Muscle of back (tissue), 3 donors: ENCODE measurements at regions not wholly inside any gene's neighbourhood (a gene's known extent, or its start where the extent isn't known, plus 50 kb on each side); places are given as distances from the start of the nearest gene placed in this dataset.

Experiments
- DNase-seq, 3 donors: peaks; one replicate each; pipeline versions ENCODE4 v3.0.0 to v3.0.0-alpha.2; 2013

- DNase-seq = peak; percentile 17 to 65 (median 32)
Observed at GRCh38 chr7:42617806-42618457, 293.9 kb downstream of the C7orf25 start.

DNA sequence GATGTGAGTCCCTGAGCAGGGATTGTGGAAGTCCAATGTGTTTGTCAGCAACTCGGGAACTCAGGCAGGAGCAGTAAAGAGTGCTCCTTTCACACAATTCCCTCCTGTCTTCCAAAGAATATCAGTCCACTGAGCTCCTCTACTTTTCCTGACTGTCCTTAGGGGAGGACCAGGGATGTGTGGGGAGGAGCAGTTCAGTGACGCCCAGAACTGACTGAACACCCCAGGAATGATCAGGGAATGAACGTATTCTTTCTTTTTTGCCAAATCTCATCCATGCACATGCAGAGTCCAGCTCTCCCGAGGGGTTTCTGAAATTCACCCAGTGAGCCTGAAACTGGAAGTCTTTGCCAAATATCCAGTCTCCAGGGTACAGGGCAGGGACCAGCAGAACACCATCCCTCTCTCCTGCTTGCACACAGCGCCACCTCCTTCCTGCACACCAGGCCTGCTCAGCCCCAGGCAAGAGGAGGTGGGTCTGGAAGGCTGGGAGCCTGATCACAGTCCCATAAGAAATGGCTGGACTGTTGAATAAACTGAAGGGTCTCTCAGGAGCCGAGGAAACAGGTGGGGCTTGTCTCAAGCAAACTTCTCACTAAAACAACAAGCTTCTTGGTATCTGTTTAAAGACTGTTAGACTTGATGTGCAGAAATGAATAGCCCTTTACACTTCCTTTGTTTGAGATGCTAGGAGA lies 294.7 kb downstream of the C7orf25 start:
- peak in 1 of 3 donors; percentile 50 for DNase-seq

- DNase-seq = no peak
Observed at GRCh38 chr7:42614636-42615035, 297.2 kb downstream of the C7orf25 start.

DNA sequence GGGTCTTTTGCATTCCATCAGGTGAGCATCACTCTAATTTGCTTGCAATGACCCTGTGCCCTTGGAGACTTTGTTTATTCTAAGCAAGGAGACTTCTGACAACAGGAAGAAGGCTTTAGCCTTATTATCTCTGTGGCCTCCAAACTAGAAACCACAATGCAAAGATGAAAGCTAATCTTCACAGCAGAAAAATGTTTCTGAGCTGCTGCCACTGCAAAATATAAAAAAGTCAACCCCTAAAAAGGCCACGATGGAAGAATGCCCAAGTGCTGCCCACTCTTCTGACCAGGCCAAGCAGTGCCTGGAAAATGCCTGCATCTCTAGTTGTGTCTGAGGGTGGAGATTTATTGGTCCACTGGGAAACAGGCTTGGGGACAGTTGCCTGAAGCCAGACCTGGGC lies 299.9 kb downstream of the C7orf25 start:
- DNase-seq = no peak

DNA sequence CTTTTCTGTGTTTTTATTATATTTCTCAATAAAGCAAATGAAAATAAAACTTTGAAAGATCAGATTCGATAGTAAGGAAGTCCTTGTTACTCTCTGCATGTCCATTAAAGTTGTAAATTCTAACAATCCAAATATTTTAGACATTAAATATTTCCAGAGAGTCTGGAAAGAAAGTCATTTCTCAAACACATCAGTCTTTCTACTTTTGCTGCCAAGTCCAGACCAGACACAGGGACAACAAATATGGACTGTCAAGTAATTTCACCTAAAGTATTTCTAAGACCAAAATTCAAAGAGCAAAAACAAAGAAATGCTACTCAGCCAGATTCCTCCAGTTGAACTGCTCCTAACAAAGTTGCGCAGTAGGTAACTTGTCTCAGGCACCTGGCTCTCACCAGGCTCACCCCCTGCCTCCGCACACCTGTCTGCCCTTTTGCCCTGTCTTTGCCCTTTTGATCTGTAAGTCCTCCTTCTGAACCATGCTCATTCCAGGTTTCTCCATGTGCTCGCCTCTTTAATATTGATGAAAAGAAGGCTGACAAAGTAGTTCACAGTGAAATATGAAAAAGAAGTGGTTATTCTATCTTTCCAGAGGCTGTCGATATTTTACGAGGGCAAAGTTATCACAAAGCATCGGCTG lies 300.5 kb downstream of the C7orf25 start:
- no peak for DNase-seq

- peak in 2 of 3 donors; percentile 23 to 66 for DNase-seq
Observed at GRCh38 chr7:42606193-42606905, 305.5 kb downstream of the C7orf25 start.

GRCh38 chr7:42605406-42606192 lies 306.3 kb downstream of the C7orf25 start:
- DNase-seq = peak; percentile 47 to 84 (median 48)

DNA sequence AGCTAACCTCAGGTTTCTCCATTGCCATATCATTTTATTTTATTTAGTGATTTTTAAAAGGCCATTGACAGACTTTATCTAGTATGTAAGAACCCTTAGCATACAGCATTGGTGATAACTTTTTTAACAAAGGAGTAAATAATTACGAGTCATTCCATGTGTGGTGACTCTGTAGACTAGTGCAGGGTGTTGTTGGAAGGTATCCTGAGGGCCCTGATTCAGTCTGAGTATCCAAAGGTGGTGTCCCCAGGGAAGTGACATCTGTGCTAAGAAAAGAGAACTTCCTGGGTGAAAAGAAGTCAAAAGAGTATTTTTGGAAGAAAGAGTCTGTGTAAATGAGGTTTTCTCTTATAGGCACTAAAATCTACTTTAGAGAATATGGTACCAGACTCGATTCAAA lies 308.4 kb downstream of the C7orf25 start:
- no peak for DNase-seq

GRCh38 chr7:42597300-42597699 lies 314.6 kb downstream of the C7orf25 start:
- DNase-seq = no peak

DNA sequence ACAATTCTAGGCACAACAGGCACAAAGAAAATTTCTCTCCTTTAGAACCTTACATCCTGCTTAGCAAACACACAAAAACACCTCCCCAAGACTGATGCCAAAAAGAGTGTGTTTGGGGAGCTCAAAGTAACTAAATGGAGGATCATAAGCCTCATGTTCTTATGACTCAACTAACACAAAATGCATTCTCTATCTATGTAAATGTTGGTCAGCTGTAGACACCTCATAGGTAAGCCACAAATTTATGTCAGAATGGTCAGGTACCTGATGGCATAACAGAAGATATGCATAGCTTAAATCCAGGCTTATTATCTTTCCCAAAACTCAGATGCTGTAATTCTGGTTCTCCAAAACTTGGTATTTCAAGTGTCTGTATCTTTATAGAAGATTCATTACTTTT lies 315.1 kb downstream of the C7orf25 start:
- DNase-seq = no peak

DNA sequence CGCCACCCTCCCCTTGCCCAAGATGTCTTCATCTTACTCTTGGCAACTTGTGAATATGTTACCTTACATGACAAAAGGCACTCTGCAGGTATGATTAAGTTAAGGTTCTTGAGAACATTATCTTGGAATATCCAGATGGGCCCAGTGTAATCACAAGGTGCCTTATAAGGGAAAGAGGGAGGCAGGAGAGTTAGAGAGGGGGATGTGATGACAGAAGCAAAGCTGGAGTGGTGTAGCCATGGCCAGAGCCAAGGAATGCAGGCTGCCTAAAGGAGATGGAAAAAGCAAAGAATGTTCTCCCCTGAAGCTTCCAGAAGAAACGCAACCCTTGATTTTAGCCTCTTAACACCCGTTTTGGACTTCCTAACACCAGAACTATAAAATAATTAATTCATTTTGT lies 318.0 kb downstream of the C7orf25 start:
- DNase-seq = no peak

DNA sequence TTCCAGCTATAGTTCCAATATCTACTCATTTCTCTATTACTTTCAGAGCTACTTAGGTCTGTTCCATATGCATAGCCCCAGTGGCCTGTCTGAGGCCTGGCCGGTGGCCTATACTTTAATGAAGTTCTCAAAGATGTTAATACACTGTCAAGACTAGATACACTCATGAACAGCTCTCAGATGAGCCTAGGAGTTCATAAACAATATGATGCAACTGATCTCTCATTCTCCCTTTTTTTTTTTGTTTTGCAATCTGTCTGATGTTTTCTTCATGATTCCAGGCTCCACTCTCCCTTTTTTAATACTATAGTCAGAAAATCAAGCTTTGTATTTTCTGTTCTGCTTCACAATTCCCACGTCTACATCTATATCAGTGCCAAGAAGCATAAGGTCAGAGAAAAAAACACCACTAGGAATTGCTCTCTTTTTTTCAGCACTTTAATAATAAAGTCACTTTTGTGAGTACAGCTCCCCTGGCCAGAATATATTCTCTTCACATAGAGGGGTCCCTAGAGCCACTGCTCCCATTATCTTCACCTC lies 321.0 kb downstream of the C7orf25 start:
- peak; percentile 28 to 67 (median 40) for DNase-seq

- DNase-seq = no peak
Observed at GRCh38 chr7:42588876-42589275, 323.0 kb downstream of the C7orf25 start.

GRCh38 chr7:42587806-42588205 lies 324.1 kb downstream of the C7orf25 start:
- no peak for DNase-seq

DNA sequence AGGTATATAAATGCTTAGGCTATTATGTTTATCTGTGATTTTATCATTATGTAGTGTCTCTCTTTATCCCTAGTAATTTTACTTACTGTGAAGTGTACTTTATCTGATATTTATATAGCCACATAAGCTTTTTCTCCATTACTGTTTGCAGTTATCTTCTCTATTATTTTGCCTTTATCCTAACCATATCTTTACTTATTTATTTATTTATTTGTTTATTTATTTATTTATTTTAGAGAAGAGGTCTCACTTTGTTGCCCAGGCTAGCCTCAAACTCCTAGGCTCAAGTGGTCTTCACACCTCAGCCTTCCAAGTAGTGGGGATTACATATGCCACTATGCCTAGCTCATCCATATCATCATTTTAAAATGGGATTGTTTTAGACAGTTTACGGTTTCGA lies 331.8 kb downstream of the C7orf25 start:
- DNase-seq = no peak

GRCh38 chr7:42575171-42575570 lies 336.7 kb downstream of the C7orf25 start:
- DNase-seq = peak in 1 of 3 donors; percentile 28

- no peak for DNase-seq
Observed at GRCh38 chr7:42574685-42575084, 337.2 kb downstream of the C7orf25 start.

DNA sequence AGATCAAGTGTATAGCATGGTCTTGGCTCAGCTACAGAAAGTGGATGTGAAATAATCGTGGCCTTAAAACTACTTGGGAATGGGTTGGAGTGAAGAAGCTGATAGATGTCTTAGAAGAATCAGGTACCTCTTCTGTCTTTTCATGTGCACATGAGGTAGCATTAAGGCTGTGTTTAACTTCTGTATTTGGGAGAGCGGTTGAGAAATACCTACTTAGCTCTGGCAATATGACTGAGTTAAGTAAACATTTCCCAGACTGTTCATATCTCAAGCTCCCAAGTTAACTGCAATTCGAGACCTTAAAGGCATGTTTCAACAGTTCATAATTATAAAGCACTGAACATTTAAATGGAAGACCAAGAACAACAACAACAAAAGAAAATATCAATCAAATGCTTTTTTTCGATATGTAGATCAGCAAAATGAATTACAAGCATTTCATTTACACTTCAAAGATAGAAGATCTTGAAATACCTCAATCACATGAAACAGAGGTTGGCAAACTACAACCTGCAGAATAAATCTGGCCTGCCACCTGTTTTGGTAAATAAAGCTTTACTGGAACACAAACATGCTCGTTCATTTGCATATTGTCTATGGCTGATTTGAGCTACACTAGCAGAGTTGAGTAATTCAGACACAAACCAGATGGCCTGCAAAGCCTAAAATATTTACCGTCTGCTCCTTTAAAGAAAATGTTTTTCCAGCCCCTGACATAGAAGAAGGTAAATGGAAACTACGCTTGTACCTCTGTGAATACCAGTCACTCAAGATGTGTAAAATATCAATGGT lies 337.1 kb upstream of the GLI3 start:
- DNase-seq = peak in 1 of 3 donors; percentile 30

GRCh38 chr7:42572561-42572960 lies 335.6 kb upstream of the GLI3 start:
- DNase-seq = no peak

DNA sequence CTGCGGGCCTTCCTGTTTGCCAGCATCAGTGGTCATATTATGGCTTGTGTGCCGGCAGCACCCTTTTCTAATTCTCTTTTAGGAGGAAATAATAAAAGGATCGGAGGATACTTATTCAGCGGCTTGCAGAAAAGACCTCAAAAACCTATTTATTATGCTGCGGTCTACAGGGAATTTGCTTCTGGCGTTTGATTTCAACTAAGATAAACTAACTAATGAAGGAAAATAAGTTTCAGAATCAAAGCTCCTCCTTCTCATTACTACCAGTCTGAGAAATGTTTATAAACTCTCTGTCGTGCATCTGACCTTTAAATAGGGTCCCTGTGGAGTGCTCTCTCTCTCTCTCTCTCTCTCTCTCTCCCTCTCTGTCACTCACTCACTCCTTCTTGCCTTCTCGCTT lies 335.0 kb upstream of the GLI3 start:
- DNase-seq = no peak

DNA sequence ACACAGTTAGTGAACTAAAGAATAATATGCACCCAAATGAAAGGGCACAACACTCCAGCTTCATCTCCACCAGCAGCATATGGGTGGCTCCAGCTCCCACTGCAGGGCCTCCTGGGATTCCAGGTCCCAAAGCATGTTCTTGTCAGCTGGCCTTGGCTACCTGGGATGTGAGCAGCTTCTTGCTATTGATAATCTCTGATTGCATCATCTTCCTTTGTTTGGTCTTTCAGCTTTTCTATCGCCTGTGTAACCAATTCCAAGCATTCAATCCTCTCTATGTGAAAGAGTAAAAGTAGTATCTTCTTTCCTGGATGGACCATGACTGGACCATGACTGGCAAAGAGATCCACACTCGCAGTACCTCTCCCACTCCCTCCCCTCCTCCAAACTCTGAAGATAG lies 333.9 kb upstream of the GLI3 start:
- DNase-seq = no peak
